Choroid plexus epithelial cell (primary cell): ENCODE measurements at regions not wholly inside any gene's neighbourhood (a gene's known extent, or its start where the extent isn't known, plus 50 kb on each side); places are given as distances from the start of the nearest gene placed in this dataset.

ENCODE experiments used
- DNase-seq: peaks from one replicate; pipeline ENCODE4 v3.0.0-alpha.2; 2010; ENCODE audit warnings: low read depth
- H3K4me3 ChIP-seq: 2 replicates; pipeline ENCODE4 v1.5.1; 2011; ENCODE audit warnings: low read depth, mild to moderate bottlenecking, control low read depth, low read length, moderate library complexity
- CTCF ChIP-seq: conservative IDR thresholded peaks from 2 replicates; pipeline ENCODE4 v1.5.1; 2011; ENCODE audit warnings: low read depth, mild to moderate bottlenecking, control low read depth, inconsistent platforms, low read length, moderate library complexity

DNA sequence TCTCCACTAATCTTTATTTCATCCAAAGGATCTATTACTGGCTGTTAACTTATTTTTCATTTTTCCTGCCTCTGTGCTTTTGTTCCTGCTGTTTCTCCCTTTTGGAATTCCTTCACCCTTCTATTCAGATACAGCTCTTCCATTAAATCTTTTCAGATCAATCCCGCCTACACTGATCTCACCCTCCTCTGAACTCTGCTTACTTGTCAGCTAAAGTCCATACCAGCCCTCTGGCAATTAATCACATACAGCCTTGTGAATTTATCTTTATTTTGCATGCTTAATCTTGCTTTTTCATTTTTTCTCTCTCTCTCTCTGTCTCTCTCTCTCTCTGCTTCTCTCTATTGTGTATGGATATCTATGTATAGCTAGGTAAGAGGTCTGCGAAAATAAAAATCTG, 100.8 kb upstream of the UMPS start:
- TF ChIP-seq CTCF, result no peak
- no peak for DNase-seq
- H3K4me3 ChIP-seq, result no peak overlapping the region

DNA sequence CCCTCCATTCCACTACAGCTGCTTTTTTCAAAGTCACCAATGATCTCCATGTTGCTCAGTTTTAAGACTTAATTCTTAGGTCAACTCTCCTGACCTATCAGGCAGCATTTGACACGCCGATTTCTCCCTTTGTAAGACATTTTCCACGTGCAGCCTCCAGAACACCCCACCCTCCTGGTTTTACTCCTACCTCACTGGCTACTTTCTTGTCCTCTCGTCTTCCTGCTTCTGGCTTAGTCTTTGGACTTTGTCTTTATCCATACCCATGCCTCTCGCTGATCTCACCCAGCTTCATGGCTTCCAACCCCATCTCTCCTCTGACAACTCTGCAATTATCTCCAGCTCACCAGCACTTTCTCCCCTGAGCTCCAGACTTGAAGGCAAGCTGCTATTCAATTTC, 99.3 kb upstream of the UMPS start:
- no peak for TF ChIP-seq CTCF
- DNase-seq, result no peak
- H3K4me3 ChIP-seq, result no peak overlapping the region

GRCh38 chr3:124631727-124632126, 98.5 kb upstream of the UMPS start:
- H3K4me3 ChIP-seq, result no peak overlapping the region
- no peak for TF ChIP-seq CTCF

GRCh38 chr3:124632566-124633140, 97.6 kb upstream of the UMPS start:
- no peak for TF ChIP-seq CTCF
- DNase-seq, result no peak
- H3K4me3 ChIP-seq, result no peak overlapping the region

More at GRCh38 chr3:124631727-124632126, 98.5 kb upstream of the UMPS start:
- DNase-seq, result no peak

GRCh38 chr3:124633524-124633923, 96.7 kb upstream of the UMPS start:
- DNase-seq, result no peak
- TF ChIP-seq CTCF, result no peak
- H3K4me3 ChIP-seq, result no peak overlapping the region

- no peak for DNase-seq
- H3K4me3 ChIP-seq, result no peak overlapping the region
- no peak for TF ChIP-seq CTCF
Observed at GRCh38 chr3:124634210-124635168, 95.8 kb upstream of the UMPS start.

GRCh38 chr3:124635169-124635539, 95.1 kb upstream of the UMPS start:
- no peak overlapping the region for H3K4me3 ChIP-seq
- DNase-seq, result no peak
- no peak for TF ChIP-seq CTCF
